Upper lobe of left lung (tissue), 4 donors: ENCODE measurements at regions not wholly inside any gene's neighbourhood (a gene's known extent, or its start where the extent isn't known, plus 50 kb on each side); places are given as distances from the start of the nearest gene placed in this dataset.
"Not testable (repeated sequence)": the region's sequence is repeated elsewhere in the genome, so short reads cannot be mapped to it uniquely, and the experiment has no call there.

Experiments used
- EP300 ChIP-seq, 4 donors: sonication (generic); formaldehyde crosslinking; IDR thresholded peaks; one replicate each; pipeline ENCODE4 v1.5.1; 2017; ENCODE audit warnings: antibody characterized with exemption in 4 of 4, control low read depth in 2 of 4
- TF ChIP-seq, protein P1 (sequence below), 6 experiments: fragments of 450-650 bp in 4 of 6; fragments of 200-600 bp in 2 of 6; sonication (generic) in 2 of 6; IDR thresholded peaks; one replicate each; pipeline ENCODE4 v1.5.1; 2016 to 2019; ENCODE audit warnings: antibody characterized with exemption in 6 of 6

GRCh38 chr12:25688851-25689250 is 135.8 kb upstream of the LMNTD1 start:
- TF ChIP-seq, protein P1, sequence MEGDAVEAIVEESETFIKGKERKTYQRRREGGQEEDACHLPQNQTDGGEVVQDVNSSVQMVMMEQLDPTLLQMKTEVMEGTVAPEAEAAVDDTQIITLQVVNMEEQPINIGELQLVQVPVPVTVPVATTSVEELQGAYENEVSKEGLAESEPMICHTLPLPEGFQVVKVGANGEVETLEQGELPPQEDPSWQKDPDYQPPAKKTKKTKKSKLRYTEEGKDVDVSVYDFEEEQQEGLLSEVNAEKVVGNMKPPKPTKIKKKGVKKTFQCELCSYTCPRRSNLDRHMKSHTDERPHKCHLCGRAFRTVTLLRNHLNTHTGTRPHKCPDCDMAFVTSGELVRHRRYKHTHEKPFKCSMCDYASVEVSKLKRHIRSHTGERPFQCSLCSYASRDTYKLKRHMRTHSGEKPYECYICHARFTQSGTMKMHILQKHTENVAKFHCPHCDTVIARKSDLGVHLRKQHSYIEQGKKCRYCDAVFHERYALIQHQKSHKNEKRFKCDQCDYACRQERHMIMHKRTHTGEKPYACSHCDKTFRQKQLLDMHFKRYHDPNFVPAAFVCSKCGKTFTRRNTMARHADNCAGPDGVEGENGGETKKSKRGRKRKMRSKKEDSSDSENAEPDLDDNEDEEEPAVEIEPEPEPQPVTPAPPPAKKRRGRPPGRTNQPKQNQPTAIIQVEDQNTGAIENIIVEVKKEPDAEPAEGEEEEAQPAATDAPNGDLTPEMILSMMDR (IDR thresholded peaks at IDR 0.05), result not testable (repeated sequence)
- not testable (repeated sequence) for TF ChIP-seq EP300 (IDR thresholded peaks at IDR 0.05)
